ENCODE measurements at regions not wholly inside any gene's neighbourhood (a gene's known extent, or its start where the extent isn't known, plus 50 kb on each side); places are given as distances from the start of the nearest gene placed in this dataset.

DNA sequence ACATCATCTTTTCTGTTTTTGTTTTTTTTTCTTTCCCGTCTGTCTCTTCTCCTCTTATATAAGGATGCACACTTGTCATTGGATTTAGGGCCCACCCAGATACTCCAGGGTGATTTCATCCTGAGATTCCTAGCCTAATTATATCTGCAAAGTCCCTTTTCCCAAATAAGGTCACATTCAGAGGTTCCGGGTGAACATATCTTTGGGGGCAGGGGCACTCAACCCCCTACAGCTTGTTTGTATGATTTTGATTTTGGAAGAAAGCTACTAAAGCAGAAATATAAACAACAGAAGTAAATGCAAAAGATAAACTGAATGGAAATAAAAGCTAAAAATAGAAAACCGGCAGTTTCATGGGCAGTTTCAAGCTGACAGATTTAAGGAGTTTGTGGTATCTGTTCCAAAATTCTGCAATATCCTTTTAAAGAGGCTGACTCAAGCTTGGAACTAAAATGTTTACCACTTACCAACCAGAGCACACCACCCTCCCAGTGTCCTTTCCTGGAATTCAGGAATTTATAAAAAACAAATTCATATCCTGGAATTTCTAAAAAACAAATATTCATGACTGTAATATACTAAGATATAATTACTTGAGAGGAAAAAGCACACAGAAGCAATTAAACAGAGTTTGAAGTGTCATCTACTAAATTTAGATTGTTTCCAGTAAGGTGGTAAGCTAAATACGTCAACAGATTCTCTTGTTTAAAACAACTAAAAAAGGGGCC lies 100.0 kb upstream of the CARMIL1 start:
- Histone ChIP-seq H3K27ac (peak overlapping the region; percentile 26 to 67), H3K36me3 (no peaks in the 10 kb centered on the region), H3K4me1 (no peaks in the 10 kb centered on the region), H3K27me3 (no peaks in the 10 kb centered on the region), H3K4me3 (no peak overlapping the region), H3K9me3 (no peaks in the 10 kb centered on the region)
- no peak for DNase-seq (ENCODE audit: low spot score in 2 of 2)
- TF ChIP-seq CTCF (IDR thresholded peaks at IDR 0.05): no peak
- TF ChIP-seq POLR2A (IDR thresholded peaks at IDR 0.05): no peak
- TF ChIP-seq POLR2AphosphoS5 (IDR thresholded peaks at IDR 0.05): no peak
- intact Hi-C loops (cut with DNase I; ENCODE audit: low total_unique reads): no loop called here

GRCh38 chr6:25180630-25181349 lies 98.4 kb upstream of the CARMIL1 start:
- no peak for TF ChIP-seq CTCF (IDR thresholded peaks at IDR 0.05)
- no peak for TF ChIP-seq POLR2AphosphoS5 (IDR thresholded peaks at IDR 0.05)
- TF ChIP-seq POLR2A (IDR thresholded peaks at IDR 0.05): no peak
- intact Hi-C loops (cut with DNase I; ENCODE audit: low total_unique reads): no loop called here
- H3K27ac ChIP-seq: peak overlapping the region in 1 of 2 donors; percentile 15

DNA sequence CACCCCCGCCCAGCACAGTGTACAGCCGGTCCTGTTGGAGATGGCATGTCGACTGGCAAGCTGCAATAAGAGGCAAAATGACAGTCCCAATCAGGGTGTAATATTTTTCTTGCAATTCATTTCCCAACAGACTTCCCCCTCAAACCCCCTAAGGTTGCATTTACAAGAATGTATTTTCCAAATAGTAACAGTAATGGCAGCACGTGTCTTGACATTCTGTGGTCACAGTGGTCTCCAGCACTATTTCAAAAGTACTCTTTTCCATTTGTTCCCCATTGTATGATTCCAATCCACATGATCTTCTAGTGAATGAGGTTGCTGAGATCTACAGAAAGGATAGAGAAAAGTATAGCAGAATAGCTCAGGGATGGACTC lies 97.8 kb upstream of the CARMIL1 start:
- DNase-seq (ENCODE audit: low spot score in 2 of 2): no peak
- no peaks in the 10 kb centered on the region for H3K27me3 ChIP-seq
- TF ChIP-seq POLR2A (IDR thresholded peaks at IDR 0.05) (no peak), CTCF (IDR thresholded peaks at IDR 0.05) (no peak), POLR2AphosphoS5 (IDR thresholded peaks at IDR 0.05) (no peak)
- intact Hi-C loops (cut with DNase I; ENCODE audit: low total_unique reads): no loop called here
- H3K4me3 ChIP-seq: no peak overlapping the region
- no peaks in the 10 kb centered on the region for H3K4me1 ChIP-seq
- no peak overlapping the region for H3K27ac ChIP-seq
- H3K9me3 ChIP-seq: no peaks in the 10 kb centered on the region
- no peaks in the 10 kb centered on the region for H3K36me3 ChIP-seq

More at GRCh38 chr6:25180630-25181349, 98.4 kb upstream of the CARMIL1 start:
- H3K36me3 ChIP-seq: no peaks in the 10 kb centered on the region
- no peak overlapping the region for H3K4me3 ChIP-seq
- H3K9me3 ChIP-seq: no peaks in the 10 kb centered on the region
- no peaks in the 10 kb centered on the region for H3K27me3 ChIP-seq
- DNase-seq (ENCODE audit: low spot score in 2 of 2): no peak
- no peaks in the 10 kb centered on the region for H3K4me1 ChIP-seq

GRCh38 chr6:25181923-25182322 lies 97.3 kb upstream of the CARMIL1 start:
- Histone ChIP-seq H3K36me3 (no peaks in the 10 kb centered on the region), H3K4me3 (no peak overlapping the region), H3K4me1 (no peaks in the 10 kb centered on the region), H3K27ac (no peak overlapping the region), H3K9me3 (no peaks in the 10 kb centered on the region), H3K27me3 (no peaks in the 10 kb centered on the region)
- intact Hi-C loops (cut with DNase I; ENCODE audit: low total_unique reads): no loop called here
- DNase-seq (ENCODE audit: low spot score in 2 of 2): no peak
- TF ChIP-seq POLR2AphosphoS5 (IDR thresholded peaks at IDR 0.05) (no peak), POLR2A (IDR thresholded peaks at IDR 0.05) (no peak), CTCF (IDR thresholded peaks at IDR 0.05) (no peak)

DNA sequence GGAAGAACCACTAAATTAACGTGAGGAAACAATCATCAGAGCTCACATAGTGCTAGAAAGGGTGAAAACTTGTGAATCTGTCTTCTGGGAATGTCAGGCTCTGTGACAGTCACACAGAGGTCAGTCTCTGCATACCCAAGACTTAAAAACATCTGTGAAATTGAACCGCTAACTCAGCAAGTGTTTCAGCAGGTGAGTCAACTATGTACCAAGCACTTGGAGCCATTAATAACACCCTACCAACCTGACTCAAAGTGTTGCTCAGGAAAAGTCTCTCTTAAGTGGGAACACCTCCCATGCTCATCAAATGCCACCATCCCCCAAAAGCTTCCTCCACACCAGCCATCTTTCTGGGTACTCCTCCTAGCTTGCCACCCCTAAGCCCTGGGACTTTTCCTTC lies 92.3 kb upstream of the CARMIL1 start:
- TF ChIP-seq POLR2A (IDR thresholded peaks at IDR 0.05): no peak
- TF ChIP-seq CTCF (IDR thresholded peaks at IDR 0.05): no peak
- no peak for TF ChIP-seq POLR2AphosphoS5 (IDR thresholded peaks at IDR 0.05)
- intact Hi-C loops (cut with DNase I; ENCODE audit: low total_unique reads): no loop called here
- no peaks in the 10 kb centered on the region for H3K4me1 ChIP-seq
- H3K27ac ChIP-seq: no peak overlapping the region
- no peak overlapping the region for H3K4me3 ChIP-seq
- no peaks in the 10 kb centered on the region for H3K9me3 ChIP-seq
- no peaks in the 10 kb centered on the region for H3K36me3 ChIP-seq
- H3K27me3 ChIP-seq: no peaks in the 10 kb centered on the region
- DNase-seq (ENCODE audit: low spot score in 2 of 2): no peak
